Stomach (tissue), 8 donors: ENCODE measurements at regions not wholly inside any gene's neighbourhood (a gene's known extent, or its start where the extent isn't known, plus 50 kb on each side); places are given as distances from the start of the nearest gene placed in this dataset.

Experiments used
- DNase-seq, 2 donors: peaks; one replicate each; pipeline versions ENCODE4 v3.0.0 to v3.0.0-alpha.2; 2013 to 2019
- H3K27ac ChIP-seq, 5 donors: fragments of 200-600 bp in 4 of 5; sonication (generic) in 4 of 5; one replicate each; pipeline ENCODE4 v1.5.1; 2013 to 2019; ENCODE audit warnings: mild to moderate bottlenecking in 1 of 5, moderate library complexity in 1 of 5
- H3K27me3 ChIP-seq, 3 donors: fragments of 200-600 bp; sonication (generic); one replicate each; pipeline ENCODE4 v1.5.1; 2017 to 2019; ENCODE audit warnings: mixed run types in 1 of 3
- H3K36me3 ChIP-seq, 4 donors: fragments of 200-600 bp; sonication (generic); 1 replicate in 3 of 4; 2 replicates in 1 of 4; pipeline ENCODE4 v1.5.1; 2016 to 2019
- H3K4me1 ChIP-seq, 4 donors: fragments of 200-600 bp; sonication (generic); one replicate each; pipeline ENCODE4 v1.5.1; 2016 to 2019
- H3K4me3 ChIP-seq, 4 donors: fragments of 200-600 bp; sonication (generic) in 3 of 4; one replicate each; pipeline ENCODE4 v1.5.1; 2016 to 2019; ENCODE audit warnings: mild to moderate bottlenecking in 1 of 4
- H3K9me3 ChIP-seq, 4 donors: fragments of 200-600 bp; sonication (generic); one replicate each; pipeline ENCODE4 v1.5.1; 2016 to 2019
- EP300 ChIP-seq: sonication (generic); formaldehyde crosslinking; IDR thresholded peaks from one replicate; pipeline ENCODE4 v1.6.1; 2017; ENCODE audit warnings: antibody characterized with exemption
- POLR2A ChIP-seq, 4 donors: fragments of 450-650 bp; IDR thresholded peaks; one replicate each; pipeline ENCODE4 v1.6.1; 2016; ENCODE audit warnings: antibody characterized with exemption in 4 of 4, control low read depth in 2 of 4, mild to moderate bottlenecking in 1 of 4, moderate library complexity in 1 of 4
- POLR2AphosphoS5 ChIP-seq, 3 donors: sonication (generic); formaldehyde crosslinking; IDR thresholded peaks; one replicate each; pipeline ENCODE4 v1.6.1; 2016; ENCODE audit warnings: antibody characterized with exemption in 3 of 3
- WGBS, 5 donors: extraction: QIAGEN DNeasy Blood & Tissue Kit in 3 of 5; methylation state at CpG; one replicate each; pipeline versions ENCODE4 v1.1.5 to v1.1.7; 2013 to 2018; 5-methylcytosine and 5-hydroxymethylcytosine counted together
- intact Hi-C: fragments of 100-400 bp; cut with DNase I; formaldehyde crosslinking; loops from one replicate; pipeline ENCODE4 v1.15.1; 2023; ENCODE audit warnings: low total_unique reads
- TF ChIP-seq, protein P1 (sequence below), 7 experiments: fragments of 450-650 bp in 4 of 7; fragments of 200-600 bp in 3 of 7; sonication (generic) in 3 of 7; IDR thresholded peaks; one replicate each; pipeline ENCODE4 v1.5.1; 2016 to 2019; ENCODE audit warnings: antibody characterized with exemption in 7 of 7, control low read depth in 2 of 7, mild to moderate bottlenecking in 1 of 7
- donor health status: healthy with polysubstance abuse.
- donor health status: Bipolar disorder and iron deficiency.
- donor health status: healthy.

DNA sequence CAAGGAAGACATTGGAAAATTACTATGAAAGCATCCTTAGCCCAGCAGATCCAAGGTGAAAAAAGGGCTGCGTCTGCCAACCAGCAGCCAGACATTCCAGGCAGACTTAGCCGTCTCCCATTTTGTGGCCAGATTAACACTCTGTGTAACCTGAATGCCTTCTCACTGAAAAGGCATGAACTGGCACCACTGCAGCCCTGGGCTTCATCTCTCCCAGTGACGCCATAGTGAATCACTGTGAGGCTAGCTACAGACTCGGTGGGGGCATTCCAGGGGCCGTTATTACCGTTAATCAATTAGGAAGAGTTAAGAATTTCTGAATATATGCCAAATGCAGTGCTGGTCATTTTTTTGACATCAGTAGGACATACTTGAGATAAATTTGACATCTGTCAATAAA lies 627.4 kb downstream of the LMO4 start:
- DNase-seq = no peak
- peaks cover 0 to 24% (median 11%) of the 10 kb centered on the region in 4 donors for H3K4me1 ChIP-seq
- H3K9me3 ChIP-seq = no peaks in the 10 kb centered on the region
- no peaks in the 10 kb centered on the region for H3K36me3 ChIP-seq
- H3K27ac ChIP-seq = no peak overlapping the region
- no peak overlapping the region for H3K4me3 ChIP-seq
- intact Hi-C loops = no loop called here
- 63 to 85% (median 72%) methylated on average over 6 of the region's 6 CpGs for WGBS, 5 donors
- peak in 2 of 3 donors; percentile 6 to 54 for TF ChIP-seq POLR2AphosphoS5 (IDR thresholded peaks at IDR 0.05)
- no peak for TF ChIP-seq EP300
- TF ChIP-seq, protein P1, sequence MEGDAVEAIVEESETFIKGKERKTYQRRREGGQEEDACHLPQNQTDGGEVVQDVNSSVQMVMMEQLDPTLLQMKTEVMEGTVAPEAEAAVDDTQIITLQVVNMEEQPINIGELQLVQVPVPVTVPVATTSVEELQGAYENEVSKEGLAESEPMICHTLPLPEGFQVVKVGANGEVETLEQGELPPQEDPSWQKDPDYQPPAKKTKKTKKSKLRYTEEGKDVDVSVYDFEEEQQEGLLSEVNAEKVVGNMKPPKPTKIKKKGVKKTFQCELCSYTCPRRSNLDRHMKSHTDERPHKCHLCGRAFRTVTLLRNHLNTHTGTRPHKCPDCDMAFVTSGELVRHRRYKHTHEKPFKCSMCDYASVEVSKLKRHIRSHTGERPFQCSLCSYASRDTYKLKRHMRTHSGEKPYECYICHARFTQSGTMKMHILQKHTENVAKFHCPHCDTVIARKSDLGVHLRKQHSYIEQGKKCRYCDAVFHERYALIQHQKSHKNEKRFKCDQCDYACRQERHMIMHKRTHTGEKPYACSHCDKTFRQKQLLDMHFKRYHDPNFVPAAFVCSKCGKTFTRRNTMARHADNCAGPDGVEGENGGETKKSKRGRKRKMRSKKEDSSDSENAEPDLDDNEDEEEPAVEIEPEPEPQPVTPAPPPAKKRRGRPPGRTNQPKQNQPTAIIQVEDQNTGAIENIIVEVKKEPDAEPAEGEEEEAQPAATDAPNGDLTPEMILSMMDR (IDR thresholded peaks at IDR 0.05) = no peak
- no peaks in the 10 kb centered on the region for H3K27me3 ChIP-seq

DNA sequence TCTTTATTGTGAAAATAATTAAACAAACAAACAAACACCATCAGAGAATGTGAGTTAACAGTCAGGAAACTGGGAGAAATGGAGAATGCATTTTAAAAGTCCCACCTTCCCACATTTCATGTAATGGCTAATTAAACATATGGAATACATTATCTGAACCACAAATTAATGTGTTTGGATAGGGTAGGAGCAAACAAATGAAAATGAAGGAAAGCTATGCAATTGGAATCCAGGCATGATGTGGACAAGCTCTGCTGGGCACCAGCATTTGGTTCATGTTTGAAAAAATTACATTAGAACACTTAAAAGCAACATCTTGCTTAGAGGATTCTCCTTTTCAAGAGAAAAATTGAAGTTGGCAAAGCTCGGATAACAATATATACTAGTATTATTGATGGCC lies 628.1 kb downstream of the LMO4 start:
- H3K4me3 ChIP-seq = no peak overlapping the region
- no peaks in the 10 kb centered on the region for H3K27me3 ChIP-seq
- no peak overlapping the region for H3K27ac ChIP-seq
- H3K4me1 ChIP-seq = peaks cover 0 to 18% (median 8%) of the 10 kb centered on the region in 4 donors
- DNase-seq = no peak
- TF ChIP-seq POLR2AphosphoS5 (IDR thresholded peaks at IDR 0.05) = no peak
- no peak for TF ChIP-seq EP300
- TF ChIP-seq, protein P1 (IDR thresholded peaks at IDR 0.05) = no peak
- no peak for TF ChIP-seq POLR2A (IDR thresholded peaks at IDR 0.05)
- H3K36me3 ChIP-seq = no peaks in the 10 kb centered on the region
- H3K9me3 ChIP-seq = no peaks in the 10 kb centered on the region
- 87 to 97% (median 91%) methylated on average over 1 of the region's 1 CpG for WGBS, 5 donors
- intact Hi-C loops = no loop called here

DNA sequence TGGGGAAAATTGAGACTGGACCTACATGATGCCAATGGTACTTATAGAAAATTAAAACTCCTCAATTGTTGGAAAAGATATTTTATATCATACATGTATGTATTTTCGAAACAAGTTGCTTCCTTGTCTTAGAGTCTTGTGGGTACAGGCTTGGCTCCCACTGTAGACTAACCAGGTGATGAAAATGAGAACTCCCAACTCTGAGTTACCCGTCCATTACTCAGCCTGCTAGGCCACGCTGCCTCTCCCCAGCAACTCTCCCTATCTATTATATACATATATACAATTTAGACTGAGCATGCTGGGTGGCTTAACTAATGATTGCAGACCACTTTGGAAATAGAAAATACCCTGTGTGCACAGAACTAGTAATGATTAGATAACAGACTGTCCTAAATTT lies 628.7 kb downstream of the LMO4 start:
- H3K36me3 ChIP-seq = no peaks in the 10 kb centered on the region
- H3K4me3 ChIP-seq = no peak overlapping the region
- WGBS, 5 donors = 83 to 97% (median 92%) methylated on average over 3 of the region's 3 CpGs
- no peak overlapping the region for H3K27ac ChIP-seq
- H3K27me3 ChIP-seq = no peaks in the 10 kb centered on the region
- peaks cover 0 to 12% (median 5%) of the 10 kb centered on the region in 4 donors for H3K4me1 ChIP-seq
- H3K9me3 ChIP-seq = no peaks in the 10 kb centered on the region
- intact Hi-C loops = no loop called here
- DNase-seq = no peak
- TF ChIP-seq, protein P1 (IDR thresholded peaks at IDR 0.05) = no peak
- TF ChIP-seq EP300 = no peak
- TF ChIP-seq POLR2AphosphoS5 (IDR thresholded peaks at IDR 0.05) = no peak
- no peak for TF ChIP-seq POLR2A (IDR thresholded peaks at IDR 0.05)

DNA sequence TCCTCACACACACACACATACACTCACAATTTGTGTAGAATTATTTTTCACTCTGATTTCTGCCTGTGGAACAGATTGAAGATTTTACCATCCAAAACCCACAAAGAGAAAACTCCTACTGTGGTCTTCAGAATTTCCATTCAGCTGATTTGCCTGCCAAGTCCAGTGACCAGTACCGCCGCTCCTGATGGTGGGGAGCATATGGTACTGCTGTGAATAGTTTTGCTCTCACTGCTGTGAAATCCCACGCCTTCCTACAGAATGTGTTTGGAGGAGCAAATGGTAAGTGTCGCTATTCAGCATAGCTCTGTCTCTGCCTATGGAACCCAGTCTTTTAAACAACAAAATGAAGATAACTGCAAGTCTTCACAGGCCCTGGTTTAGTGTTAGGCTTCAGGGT lies 629.5 kb downstream of the LMO4 start:
- H3K27me3 ChIP-seq = no peaks in the 10 kb centered on the region
- no peaks in the 10 kb centered on the region for H3K36me3 ChIP-seq
- H3K4me1 ChIP-seq = peaks cover 0 to 11% (median 4%) of the 10 kb centered on the region in 4 donors
- no peaks in the 10 kb centered on the region for H3K9me3 ChIP-seq
- TF ChIP-seq POLR2AphosphoS5 (IDR thresholded peaks at IDR 0.05) (no peak), POLR2A (IDR thresholded peaks at IDR 0.05) (no peak), EP300 (no peak)
- TF ChIP-seq, protein P1 (IDR thresholded peaks at IDR 0.05) = no peak
- no peak overlapping the region for H3K27ac ChIP-seq
- intact Hi-C loops = no loop called here
- no peak overlapping the region for H3K4me3 ChIP-seq
- WGBS, 5 donors = 90 to 95% (median 91%) methylated on average over 4 of the region's 4 CpGs
- DNase-seq = no peak
